CD8-positive, alpha-beta memory T cell (primary cell): ENCODE measurements at regions not wholly inside any gene's neighbourhood (a gene's known extent, or its start where the extent isn't known, plus 50 kb on each side); places are given as distances from the start of the nearest gene placed in this dataset.
"Not testable (repeated sequence)": the region's sequence is repeated elsewhere in the genome, so short reads cannot be mapped to it uniquely, and the experiment has no call there.

Experiments used
- CTCF ChIA-PET: fragments of 350-600 bp; sonication (Branson Sonifier 250); formaldehyde crosslinking; loops from one replicate; lab custom pipeline; 2021; ENCODE audit warnings: antibody characterized with exemption; lab: Charles Lee
- POLR2A ChIA-PET: fragments of 350-600 bp; sonication (Branson Sonifier 250); formaldehyde crosslinking; loops from one replicate; lab custom pipeline; 2021; ENCODE audit warnings: antibody characterized with exemption; lab: Charles Lee
- DNase-seq, 5 donors: peaks; one replicate each; pipeline versions ENCODE4 v3.0.0 to v3.0.0-alpha.2; 2020 to 2022; ENCODE audit warnings: mixed read lengths in 1 of 5
- H3K27ac ChIP-seq: one replicate; pipeline ENCODE4 v1.7.0; 2013; ENCODE audit warnings: low read depth, mild to moderate bottlenecking, low read length, moderate library complexity
- H3K27me3 ChIP-seq: 2 replicates; pipeline ENCODE4 v1.7.0; 2013; ENCODE audit warnings: low read length, mild to moderate bottlenecking; ENCODE audit not compliant: insufficient read depth, poor library complexity, severe bottlenecking
- H3K36me3 ChIP-seq: 2 replicates; pipeline ENCODE4 v1.7.0; 2013; ENCODE audit warnings: mild to moderate bottlenecking, low read length, moderate library complexity; ENCODE audit not compliant: insufficient read depth
- H3K4me1 ChIP-seq: 2 replicates; pipeline ENCODE4 v1.7.0; 2013; ENCODE audit warnings: mild to moderate bottlenecking, low read length, moderate library complexity; ENCODE audit not compliant: insufficient read depth
- H3K4me3 ChIP-seq: 2 replicates; pipeline ENCODE4 v1.7.0; 2013; ENCODE audit warnings: mild to moderate bottlenecking, low read length
- H3K9me3 ChIP-seq: 2 replicates; pipeline ENCODE4 v1.7.0; 2013; ENCODE audit warnings: mild to moderate bottlenecking, low read length
- H3K27ac Mint-ChIP-seq, 8 donors: one replicate each; pipeline ENCODE4 v1.8.0; 2020 to 2021; ENCODE audit warnings: mixed read lengths in 8 of 8, mild to moderate bottlenecking in 6 of 8, inconsistent platforms in 3 of 8, moderate library complexity in 3 of 8
- H3K27me3 Mint-ChIP-seq, 2 donors: one replicate each; pipeline ENCODE4 v1.8.0; 2020 to 2021; ENCODE audit warnings: mixed read lengths in 2 of 2, mild to moderate bottlenecking in 1 of 2, moderate library complexity in 1 of 2
- H3K36me3 Mint-ChIP-seq, 3 donors: one replicate each; pipeline ENCODE4 v1.8.0; 2020 to 2021; ENCODE audit warnings: mixed read lengths in 3 of 3, inconsistent platforms in 1 of 3, mild to moderate bottlenecking in 1 of 3
- H3K4me1 Mint-ChIP-seq, 3 donors: one replicate each; pipeline ENCODE4 v1.8.0; 2020 to 2021; ENCODE audit warnings: mixed read lengths in 3 of 3, inconsistent platforms in 1 of 3, mild to moderate bottlenecking in 1 of 3
- H3K4me3 Mint-ChIP-seq, 7 donors: one replicate each; pipeline ENCODE4 v1.8.0; 2020 to 2021; ENCODE audit warnings: mixed read lengths in 7 of 7, mild to moderate bottlenecking in 6 of 7, moderate library complexity in 4 of 7, inconsistent platforms in 2 of 7
- H3K9me3 Mint-ChIP-seq, 5 donors: one replicate each; pipeline ENCODE4 v1.8.0; 2020 to 2022; ENCODE audit warnings: mixed read lengths in 5 of 5, mild to moderate bottlenecking in 3 of 5, moderate library complexity in 2 of 5, inconsistent platforms in 1 of 5

DNA sequence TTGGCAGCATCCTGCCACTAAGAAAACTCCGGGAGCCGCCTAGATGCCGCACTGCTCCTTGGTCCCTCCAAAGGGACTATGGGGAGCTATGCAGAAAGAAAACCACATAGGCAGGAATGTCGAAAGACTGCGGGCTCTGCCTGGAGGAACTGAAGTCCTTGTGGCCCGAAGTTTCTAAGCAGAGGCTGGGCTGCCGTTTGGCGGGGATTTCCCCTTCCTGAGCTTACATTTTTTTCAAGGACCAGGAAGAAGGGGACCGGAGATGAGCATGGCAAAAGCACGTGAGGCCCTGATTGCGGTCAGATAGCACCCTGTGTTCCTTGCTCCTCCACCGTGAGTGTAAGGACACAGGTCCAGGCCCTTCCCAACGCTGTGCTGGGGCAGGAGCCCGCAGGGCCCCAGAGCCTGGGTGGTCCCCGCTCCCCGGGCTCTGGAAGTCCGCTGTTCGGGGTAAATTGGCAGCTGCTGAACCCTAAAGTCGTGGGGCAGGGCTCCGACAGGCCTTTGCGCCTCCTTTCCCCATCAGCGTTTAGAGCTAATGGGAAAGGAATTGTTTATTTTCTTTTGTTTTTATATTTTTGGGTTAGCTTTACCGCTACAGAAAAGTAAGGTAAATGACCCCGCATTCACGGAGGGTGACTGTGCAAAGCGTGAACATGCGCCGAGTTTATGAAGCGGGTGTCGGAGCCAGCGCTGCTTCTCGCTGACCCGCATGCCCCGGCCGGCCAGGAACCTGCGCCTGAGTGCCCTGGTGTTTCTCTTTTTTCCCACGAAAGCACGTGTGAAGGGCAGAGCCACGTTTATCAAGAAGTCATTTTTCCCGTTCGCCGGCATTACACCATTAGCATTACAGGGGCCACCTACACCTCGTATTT, 356.5 kb upstream of the ZNF32 start:
- Mint-ChIP-seq H3K36me3 (no peaks in the 10 kb centered on the region), H3K27ac (no peak overlapping the region), H3K9me3 (no peaks in the 10 kb centered on the region), H3K27me3 (peaks cover 11% of the 10 kb centered on the region in 2 donors), H3K4me1 (no peaks in the 10 kb centered on the region), H3K4me3 (no peak overlapping the region)
- ChIA-PET POLR2A (no interaction called here), CTCF (no interaction called here)
- Histone ChIP-seq H3K4me1 (no peaks in the 10 kb centered on the region), H3K4me3 (no peak overlapping the region), H3K27ac (no peak overlapping the region), H3K9me3 (no peaks in the 10 kb centered on the region), H3K27me3 (no peaks in the 10 kb centered on the region), H3K36me3 (no peaks in the 10 kb centered on the region)
- no peak for DNase-seq

DNA sequence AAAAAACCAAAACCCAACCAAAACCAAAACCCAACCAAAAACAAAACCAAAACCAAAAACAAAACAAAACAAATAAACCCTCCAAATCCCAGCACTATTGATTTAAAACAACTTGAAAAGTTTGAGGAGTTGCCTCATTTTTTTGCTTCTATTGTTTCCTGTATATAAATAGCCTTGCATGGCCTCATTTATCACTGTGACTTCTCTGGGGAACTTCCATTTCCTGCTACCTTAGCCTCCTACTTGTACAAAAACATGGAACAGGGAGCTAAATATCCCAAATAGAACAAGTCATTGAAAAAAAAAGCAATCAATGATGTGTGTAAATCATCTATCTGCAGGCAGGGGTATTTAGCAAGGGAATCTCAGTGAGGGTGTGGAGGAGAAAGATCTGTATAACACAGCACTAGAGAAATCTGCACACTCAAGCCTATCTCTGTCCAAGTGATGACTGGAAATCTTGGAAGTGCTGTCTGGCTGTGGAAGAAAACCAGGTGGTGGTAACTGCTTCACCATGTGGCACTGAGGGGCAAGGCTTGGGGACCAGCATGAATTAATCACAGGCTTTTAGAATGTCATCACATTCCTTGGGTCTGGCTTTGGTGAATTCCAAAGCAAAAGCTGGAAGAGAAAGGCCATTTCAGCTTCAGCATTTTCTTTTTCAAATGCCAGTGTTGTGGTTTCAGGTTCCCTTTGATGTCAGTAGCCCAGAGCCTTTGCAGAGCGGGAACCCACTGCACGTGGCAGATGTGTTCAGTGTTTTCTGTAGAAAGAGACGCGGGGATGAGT, 349.5 kb upstream of the ZNF32 start:
- no peaks in the 10 kb centered on the region for H3K36me3 ChIP-seq
- DNase-seq = no peak
- H3K4me3 ChIP-seq = no peak overlapping the region
- Mint-ChIP-seq H3K27ac (no peak overlapping the region), H3K4me3 (no peak overlapping the region), H3K4me1 (no peaks in the 10 kb centered on the region), H3K36me3 (peaks cover 0 to 4% (median 3%) of the 10 kb centered on the region in 3 donors), H3K9me3 (peaks cover 0 to 3% (median 0%) of the 10 kb centered on the region in 5 donors), H3K27me3 (peaks cover 22 to 46% of the 10 kb centered on the region in 2 donors)
- ChIA-PET CTCF (no interaction called here), POLR2A (no interaction called here)
- H3K27ac ChIP-seq = no peak overlapping the region
- no peaks in the 10 kb centered on the region for H3K4me1 ChIP-seq
- no peaks in the 10 kb centered on the region for H3K9me3 ChIP-seq
- H3K27me3 ChIP-seq = no peaks in the 10 kb centered on the region

DNA sequence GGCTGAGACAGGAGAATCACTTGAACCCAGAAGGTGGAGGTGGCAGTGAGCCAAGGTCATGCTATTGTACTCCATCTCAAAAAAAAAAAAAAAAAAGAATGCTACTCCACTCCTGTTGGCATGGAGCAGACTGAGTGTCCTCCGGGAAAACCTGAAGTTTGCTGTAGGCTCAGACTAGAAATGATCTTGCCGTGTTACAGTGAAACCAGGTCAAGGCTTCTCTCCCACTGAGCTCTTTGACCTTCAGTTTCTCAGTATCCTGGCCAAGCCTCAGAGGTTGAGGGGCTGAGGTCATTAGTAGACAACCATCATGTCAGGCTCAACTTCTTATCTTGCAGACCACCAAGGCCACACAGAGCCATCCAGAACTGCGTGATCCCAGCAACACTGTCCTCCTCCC, 348.6 kb upstream of the ZNF32 start:
- Mint-ChIP-seq H3K4me3 (no peak overlapping the region), H3K27me3 (peaks cover 20 to 46% of the 10 kb centered on the region in 2 donors), H3K9me3 (peaks cover 0 to 3% (median 0%) of the 10 kb centered on the region in 5 donors), H3K4me1 (no peaks in the 10 kb centered on the region), H3K27ac (no peak overlapping the region), H3K36me3 (peaks cover 0 to 7% (median 4%) of the 10 kb centered on the region in 3 donors)
- Histone ChIP-seq H3K27ac (no peak overlapping the region), H3K4me3 (no peak overlapping the region), H3K9me3 (no peaks in the 10 kb centered on the region), H3K4me1 (no peaks in the 10 kb centered on the region), H3K27me3 (no peaks in the 10 kb centered on the region), H3K36me3 (no peaks in the 10 kb centered on the region)
- ChIA-PET CTCF (no interaction called here), POLR2A (no interaction called here)
- DNase-seq = no peak

GRCh38 chr10:43994539-43994938, 345.9 kb upstream of the ZNF32 start:
- Histone ChIP-seq H3K27ac (no peak overlapping the region), H3K27me3 (no peaks in the 10 kb centered on the region), H3K36me3 (no peaks in the 10 kb centered on the region), H3K9me3 (no peaks in the 10 kb centered on the region), H3K4me3 (no peak overlapping the region), H3K4me1 (no peaks in the 10 kb centered on the region)
- H3K4me1 Mint-ChIP-seq = no peaks in the 10 kb centered on the region
- ChIA-PET CTCF (no interaction called here), POLR2A (no interaction called here)
- H3K27me3 Mint-ChIP-seq = peaks cover 24 to 36% of the 10 kb centered on the region in 2 donors
- H3K9me3 Mint-ChIP-seq = peaks cover 0 to 3% (median 0%) of the 10 kb centered on the region in 5 donors
- no peak for DNase-seq
- H3K36me3 Mint-ChIP-seq = peaks cover 0 to 7% (median 4%) of the 10 kb centered on the region in 3 donors
- no peak overlapping the region for H3K4me3 Mint-ChIP-seq
- no peak overlapping the region for H3K27ac Mint-ChIP-seq

DNA sequence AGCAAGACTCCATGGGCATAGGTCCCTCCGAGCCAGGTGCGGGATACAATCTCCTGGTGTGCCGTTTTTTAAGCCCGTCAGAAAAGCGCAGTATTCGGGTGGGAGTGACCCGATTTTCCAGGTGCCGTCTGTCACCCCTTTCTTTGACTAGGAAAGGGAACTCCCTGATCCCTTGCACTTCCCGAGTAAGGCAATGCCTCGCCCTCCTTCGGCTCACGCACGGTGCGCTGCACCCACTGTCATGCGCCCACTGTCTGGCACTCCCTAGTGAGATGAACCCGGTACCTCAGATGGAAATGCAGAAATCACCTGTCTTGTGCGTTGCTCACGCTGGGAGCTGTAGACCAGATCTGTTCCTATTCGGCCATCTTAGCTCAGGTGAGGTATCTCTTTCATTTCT, 344.1 kb upstream of the ZNF32 start:
- H3K4me3 Mint-ChIP-seq, H3K36me3 ChIP-seq, H3K27me3 ChIP-seq, H3K4me1 Mint-ChIP-seq, CTCF ChIA-PET, DNase-seq, H3K4me3 ChIP-seq, H3K4me1 ChIP-seq, POLR2A ChIA-PET, H3K36me3 Mint-ChIP-seq, H3K27ac Mint-ChIP-seq, H3K9me3 ChIP-seq, H3K27ac ChIP-seq, H3K9me3 Mint-ChIP-seq: not testable (repeated sequence)
- peaks cover 27% of the 10 kb centered on the region in 2 donors for H3K27me3 Mint-ChIP-seq

DNA sequence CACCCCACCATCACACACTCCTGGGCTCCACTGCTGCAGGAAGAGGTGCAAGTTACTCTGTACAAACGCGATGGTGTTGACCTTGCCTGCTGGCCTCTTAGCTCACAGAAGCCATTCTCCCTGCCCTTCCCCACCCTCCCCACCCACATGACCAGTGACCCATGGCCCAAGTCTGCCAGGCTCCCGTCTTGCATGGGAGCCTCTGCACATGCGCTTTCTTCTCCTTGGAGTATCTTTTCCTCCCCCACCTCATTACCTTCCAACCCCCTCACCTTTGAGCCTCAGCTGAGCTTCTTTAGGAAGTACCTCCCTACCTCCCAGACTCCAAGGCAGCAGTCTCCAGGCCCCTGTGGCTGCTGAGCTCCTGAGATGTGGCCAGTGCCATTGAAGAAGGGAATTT, 337.7 kb upstream of the ZNF32 start:
- Mint-ChIP-seq H3K9me3 (peaks cover 0 to 3% (median 0%) of the 10 kb centered on the region in 5 donors), H3K27me3 (peaks cover 4 to 7% of the 10 kb centered on the region in 2 donors), H3K4me1 (no peaks in the 10 kb centered on the region), H3K4me3 (no peak overlapping the region), H3K36me3 (no peaks in the 10 kb centered on the region), H3K27ac (no peak overlapping the region)
- no peak for DNase-seq
- no peaks in the 10 kb centered on the region for H3K4me1 ChIP-seq
- no peaks in the 10 kb centered on the region for H3K9me3 ChIP-seq
- no peaks in the 10 kb centered on the region for H3K27me3 ChIP-seq
- CTCF ChIA-PET = no interaction called here
- no peaks in the 10 kb centered on the region for H3K36me3 ChIP-seq
- H3K27ac ChIP-seq = no peak overlapping the region
- POLR2A ChIA-PET = no interaction called here
- H3K4me3 ChIP-seq = no peak overlapping the region

DNA sequence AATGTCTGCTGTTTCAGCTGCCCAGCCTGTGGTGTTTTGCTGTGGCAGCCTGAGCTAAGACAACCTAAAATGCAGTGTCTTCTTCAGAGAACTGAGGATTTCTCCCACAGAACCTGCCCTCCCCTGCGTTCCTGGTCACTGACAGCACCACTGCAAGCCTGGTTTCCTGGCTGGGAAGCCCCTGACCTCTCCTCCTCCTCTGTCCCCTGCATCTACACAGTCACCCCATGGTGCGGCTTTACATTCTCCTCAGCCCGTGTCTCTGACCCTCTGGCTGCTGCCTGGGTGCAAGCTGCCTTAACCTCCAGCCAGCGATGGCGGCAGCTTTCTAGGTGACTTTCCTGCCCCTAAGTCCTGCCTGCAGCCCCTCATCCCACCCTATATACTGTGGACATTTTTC, 337.3 kb upstream of the ZNF32 start:
- Histone ChIP-seq H3K4me1 (no peaks in the 10 kb centered on the region), H3K27ac (no peak overlapping the region), H3K36me3 (no peaks in the 10 kb centered on the region), H3K27me3 (no peaks in the 10 kb centered on the region), H3K9me3 (no peaks in the 10 kb centered on the region), H3K4me3 (no peak overlapping the region)
- Mint-ChIP-seq H3K4me3 (no peak overlapping the region), H3K27ac (no peak overlapping the region), H3K4me1 (no peaks in the 10 kb centered on the region), H3K27me3 (peaks cover 4 to 7% of the 10 kb centered on the region in 2 donors), H3K9me3 (peaks cover 0 to 2% (median 0%) of the 10 kb centered on the region in 5 donors), H3K36me3 (no peaks in the 10 kb centered on the region)
- DNase-seq = no peak
- ChIA-PET CTCF (no interaction called here), POLR2A (no interaction called here)

- Histone ChIP-seq H3K36me3 (no peaks in the 10 kb centered on the region), H3K9me3 (no peaks in the 10 kb centered on the region), H3K4me3 (no peak overlapping the region), H3K4me1 (no peaks in the 10 kb centered on the region), H3K27me3 (no peaks in the 10 kb centered on the region), H3K27ac (no peak overlapping the region)
- peaks cover 3 to 11% (median 7%) of the 10 kb centered on the region in 3 donors for H3K4me1 Mint-ChIP-seq
- peaks cover 2% of the 10 kb centered on the region in 2 donors for H3K27me3 Mint-ChIP-seq
- H3K4me3 Mint-ChIP-seq = no peak overlapping the region
- H3K9me3 Mint-ChIP-seq = no peaks in the 10 kb centered on the region
- ChIA-PET POLR2A (no interaction called here), CTCF (no interaction called here)
- no peak for DNase-seq
- H3K36me3 Mint-ChIP-seq = no peaks in the 10 kb centered on the region
- H3K27ac Mint-ChIP-seq = no peak overlapping the region
These were observed 335.2 kb upstream of the ZNF32 start for GRCh38 chr10:43983856-43984271.
